Suprapubic skin (tissue), 4 donors: ENCODE measurements at regions not wholly inside any gene's neighbourhood (a gene's known extent, or its start where the extent isn't known, plus 50 kb on each side); places are given as distances from the start of the nearest gene placed in this dataset.
"Not testable (repeated sequence)": the region's sequence is repeated elsewhere in the genome, so short reads cannot be mapped to it uniquely, and the experiment has no call there.

ENCODE experiments used
- CTCF ChIP-seq, 2 donors: fragments of 200-600 bp in 1 of 2; fragments of 450-650 bp in 1 of 2; sonication (generic) in 1 of 2; IDR thresholded peaks; one replicate each; pipeline ENCODE4 v1.5.1; 2016 to 2019; ENCODE audit warnings: antibody characterized with exemption in 2 of 2, mild to moderate bottlenecking in 1 of 2, moderate library complexity in 1 of 2
- EP300 ChIP-seq: sonication (generic); formaldehyde crosslinking; IDR thresholded peaks from one replicate; pipeline ENCODE4 v1.6.1; 2017; ENCODE audit warnings: antibody characterized with exemption
- POLR2A ChIP-seq, 2 donors: fragments of 450-650 bp; IDR thresholded peaks; one replicate each; pipeline ENCODE4 v1.6.1; 2017; ENCODE audit warnings: antibody characterized with exemption in 2 of 2, mild to moderate bottlenecking in 2 of 2, moderate library complexity in 2 of 2
- POLR2AphosphoS5 ChIP-seq, 3 donors: sonication (generic); formaldehyde crosslinking; IDR thresholded peaks; one replicate each; pipeline ENCODE4 v1.6.1; 2017; ENCODE audit warnings: antibody characterized with exemption in 3 of 3

GRCh38 chr14:51377186-51377585, 137.1 kb downstream of the TMX1 start:
- not testable (repeated sequence) for TF ChIP-seq POLR2A (IDR thresholded peaks at IDR 0.05); CTCF (IDR thresholded peaks at IDR 0.05); EP300; POLR2AphosphoS5 (IDR thresholded peaks at IDR 0.05)
